PC-9 (cell line): ENCODE measurements at regions not wholly inside any gene's neighbourhood (a gene's known extent, or its start where the extent isn't known, plus 50 kb on each side); places are given as distances from the start of the nearest gene placed in this dataset.

ENCODE experiments used
- CTCF ChIP-seq: fragments of 200-600 bp; sonication (generic); conservative IDR thresholded peaks from 2 replicates; pipeline ENCODE4 v1.6.1; 2017; ENCODE audit warnings: mixed run types, antibody characterized with exemption, mild to moderate bottlenecking, moderate library complexity
- EZH2 ChIP-seq: fragments of 200-600 bp; sonication (generic); IDR thresholded peaks from 2 replicates; pipeline ENCODE4 v1.8.0; 2017; ENCODE audit warnings: antibody characterized with exemption, low read depth

GRCh38 chr12:108060067-108060466 is 69.0 kb upstream of the WSCD2 start:
- TF ChIP-seq CTCF (no peak), EZH2 (no peak)
